HG03520 (cell line): ENCODE measurements at regions not wholly inside any gene's neighbourhood (a gene's known extent, or its start where the extent isn't known, plus 50 kb on each side); places are given as distances from the start of the nearest gene placed in this dataset.
"Not testable (repeated sequence)": the region's sequence is repeated elsewhere in the genome, so short reads cannot be mapped to it uniquely, and the experiment has no call there.

Experiments used
- ATAC-seq: cut with Tn5 transposase; IDR thresholded peaks from one replicate; pipeline ENCODE4 v1.9.1; 2021; ENCODE audit warnings: mild to moderate bottlenecking, moderate library complexity; ENCODE audit not compliant: unreplicated experiment

GRCh38 chr5:15344954-15345353 lies 155.0 kb upstream of the FBXL7 start:
- ATAC-seq = no peak

GRCh38 chr5:15338546-15338945 lies 161.4 kb upstream of the FBXL7 start:
- no peak for ATAC-seq

- no peak for ATAC-seq
Measured at GRCh38 chr5:15334551-15335266, 165.3 kb upstream of the FBXL7 start.

GRCh38 chr5:15333091-15333490 lies 166.9 kb upstream of the FBXL7 start:
- ATAC-seq = no peak

GRCh38 chr5:15326932-15327331 lies 173.0 kb upstream of the FBXL7 start:
- no peak for ATAC-seq

- ATAC-seq = no peak
Measured at GRCh38 chr5:15326471-15326870, 173.5 kb upstream of the FBXL7 start.

- no peak for ATAC-seq
Measured at GRCh38 chr5:15322421-15322820, 177.6 kb upstream of the FBXL7 start.

- ATAC-seq = no peak
Measured at GRCh38 chr5:15321776-15322175, 178.2 kb upstream of the FBXL7 start.

GRCh38 chr5:15320871-15321270 lies 179.1 kb upstream of the FBXL7 start:
- ATAC-seq = no peak

GRCh38 chr5:15304914-15305834 lies 194.8 kb upstream of the FBXL7 start:
- ATAC-seq = no peak

- no peak for ATAC-seq
Measured at GRCh38 chr5:15304066-15304731, 195.8 kb upstream of the FBXL7 start.

- no peak for ATAC-seq
Measured at GRCh38 chr5:15300141-15300540, 199.8 kb upstream of the FBXL7 start.

- ATAC-seq = no peak
Measured at GRCh38 chr5:15290953-15291352, 209.0 kb upstream of the FBXL7 start.

GRCh38 chr5:15286650-15287049 lies 213.3 kb upstream of the FBXL7 start:
- ATAC-seq = no peak

- no peak for ATAC-seq
Measured at GRCh38 chr5:15285901-15286583, 213.9 kb upstream of the FBXL7 start.

- ATAC-seq = no peak
Measured at GRCh38 chr5:15284706-15285105, 215.3 kb upstream of the FBXL7 start.

- no peak for ATAC-seq
Measured at GRCh38 chr5:15283076-15283475, 216.9 kb upstream of the FBXL7 start.

- ATAC-seq = no peak
Measured at GRCh38 chr5:15282611-15283010, 217.4 kb upstream of the FBXL7 start.

GRCh38 chr5:15271596-15271995 lies 228.4 kb upstream of the FBXL7 start:
- ATAC-seq = not testable (repeated sequence)

GRCh38 chr5:15267966-15268365 lies 232.0 kb upstream of the FBXL7 start:
- ATAC-seq = no peak

GRCh38 chr5:15266841-15267240 lies 233.1 kb upstream of the FBXL7 start:
- ATAC-seq = no peak
